ENCODE measurements at regions not wholly inside any gene's neighbourhood (a gene's known extent, or its start where the extent isn't known, plus 50 kb on each side); places are given as distances from the start of the nearest gene placed in this dataset.

DNA sequence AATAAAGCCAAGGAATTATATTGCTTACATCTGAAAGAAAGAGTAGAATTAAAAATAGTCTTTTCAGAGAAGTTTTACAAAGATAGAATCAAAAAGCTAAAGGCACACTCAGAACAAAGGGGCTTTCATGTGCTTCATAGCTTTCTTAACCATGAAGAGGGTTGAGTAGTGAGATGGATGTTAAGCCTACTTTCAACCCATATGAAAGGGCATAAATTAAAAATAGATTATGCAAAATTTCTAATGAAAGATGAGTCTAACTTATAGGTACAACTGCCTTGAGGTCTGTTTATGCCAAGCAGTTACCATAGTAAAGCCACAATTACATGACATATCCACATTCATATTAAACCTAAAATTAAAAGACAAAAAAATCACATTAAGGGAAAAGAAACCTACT lies 223.3 kb upstream of the ARHGEF26 start (continued):
- no peak for TF ChIP-seq ZFP41 (tag by site-specific recombination; IDR thresholded peaks at IDR 0.05; ENCODE audit: borderline replicate concordance)

DNA sequence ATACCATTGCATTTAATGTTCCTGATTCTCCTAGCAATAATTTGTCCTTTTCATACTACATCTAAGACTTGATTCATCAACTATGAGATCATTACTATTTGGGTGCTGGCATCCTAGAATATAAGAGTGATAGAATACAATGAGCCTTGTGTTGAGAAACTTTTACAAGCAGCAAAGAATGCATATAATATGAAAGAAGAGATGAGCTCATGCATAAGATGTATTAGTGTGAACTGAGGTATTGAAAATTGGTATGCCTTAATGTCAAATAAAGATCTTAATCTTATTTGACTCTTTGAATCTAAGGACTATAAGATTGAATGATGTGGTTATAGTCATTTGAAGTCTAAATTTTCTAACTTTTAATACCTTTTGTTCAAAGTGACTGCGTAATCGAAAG lies 220.0 kb upstream of the ARHGEF26 start:
- TF ChIP-seq HOXD13 (CRISPR knock-in tag; IDR thresholded peaks at IDR 0.05; ENCODE audit: borderline replicate concordance) (peak; percentile 85; the same call in 1 of the 2 replicates), ZNF837 (tag by site-specific recombination; IDR thresholded peaks at IDR 0.05) (no peak), ATF2 (tag by site-specific recombination; IDR thresholded peaks at IDR 0.05; ENCODE audit: low read depth) (0 out of 2 replicates have a peak, but pooled peaks have one; percentile 5), ZBTB49 (tag by site-specific recombination; IDR thresholded peaks at IDR 0.05; ENCODE audit: low read depth) (no peak)
- TF ChIP-seq, protein P1, sequence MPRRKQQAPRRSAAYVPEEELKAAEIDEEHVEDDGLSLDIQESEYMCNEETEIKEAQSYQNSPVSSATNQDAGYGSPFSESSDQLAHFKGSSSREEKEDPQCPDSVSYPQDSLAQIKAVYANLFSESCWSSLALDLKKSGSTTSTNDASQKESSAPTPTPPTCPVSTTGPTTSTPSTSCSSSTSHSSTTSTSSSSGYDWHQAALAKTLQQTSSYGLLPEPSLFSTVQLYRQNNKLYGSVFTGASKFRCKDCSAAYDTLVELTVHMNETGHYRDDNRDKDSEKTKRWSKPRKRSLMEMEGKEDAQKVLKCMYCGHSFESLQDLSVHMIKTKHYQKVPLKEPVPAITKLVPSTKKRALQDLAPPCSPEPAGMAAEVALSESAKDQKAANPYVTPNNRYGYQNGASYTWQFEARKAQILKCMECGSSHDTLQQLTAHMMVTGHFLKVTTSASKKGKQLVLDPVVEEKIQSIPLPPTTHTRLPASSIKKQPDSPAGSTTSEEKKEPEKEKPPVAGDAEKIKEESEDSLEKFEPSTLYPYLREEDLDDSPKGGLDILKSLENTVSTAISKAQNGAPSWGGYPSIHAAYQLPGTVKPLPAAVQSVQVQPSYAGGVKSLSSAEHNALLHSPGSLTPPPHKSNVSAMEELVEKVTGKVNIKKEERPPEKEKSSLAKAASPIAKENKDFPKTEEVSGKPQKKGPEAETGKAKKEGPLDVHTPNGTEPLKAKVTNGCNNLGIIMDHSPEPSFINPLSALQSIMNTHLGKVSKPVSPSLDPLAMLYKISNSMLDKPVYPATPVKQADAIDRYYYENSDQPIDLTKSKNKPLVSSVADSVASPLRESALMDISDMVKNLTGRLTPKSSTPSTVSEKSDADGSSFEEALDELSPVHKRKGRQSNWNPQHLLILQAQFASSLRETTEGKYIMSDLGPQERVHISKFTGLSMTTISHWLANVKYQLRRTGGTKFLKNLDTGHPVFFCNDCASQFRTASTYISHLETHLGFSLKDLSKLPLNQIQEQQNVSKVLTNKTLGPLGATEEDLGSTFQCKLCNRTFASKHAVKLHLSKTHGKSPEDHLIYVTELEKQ (tag by site-specific recombination; IDR thresholded peaks at IDR 0.05; ENCODE audit: borderline replicate concordance): no peak
- Histone ChIP-seq H3K36me3 (ENCODE audit: control insufficient read depth in 2 of 2, insufficient read depth in 1 of 2, low read length in 2 of 2) (no peaks in the 10 kb centered on the region), H3K4me1 (ENCODE audit: control insufficient read depth, insufficient read depth, low read length) (no peaks in the 10 kb centered on the region), H3K9me3 (ENCODE audit: control insufficient read depth, insufficient read depth, low read depth, low read length) (no peaks in the 10 kb centered on the region), H3K4me3 (ENCODE audit: low read depth, low read length) (no peak overlapping the region), H3K27ac (ENCODE audit: extremely low read depth, low read depth, low read length) (no peak overlapping the region)
- POLR2A ChIA-PET: no interaction called here
- CTCF ChIA-PET: interaction anchor here (0.6 kb wide), 1 partner anchor 1523 kb away, joined by 3 read pairs; no protein-coding TSS in a partner anchor

DNA sequence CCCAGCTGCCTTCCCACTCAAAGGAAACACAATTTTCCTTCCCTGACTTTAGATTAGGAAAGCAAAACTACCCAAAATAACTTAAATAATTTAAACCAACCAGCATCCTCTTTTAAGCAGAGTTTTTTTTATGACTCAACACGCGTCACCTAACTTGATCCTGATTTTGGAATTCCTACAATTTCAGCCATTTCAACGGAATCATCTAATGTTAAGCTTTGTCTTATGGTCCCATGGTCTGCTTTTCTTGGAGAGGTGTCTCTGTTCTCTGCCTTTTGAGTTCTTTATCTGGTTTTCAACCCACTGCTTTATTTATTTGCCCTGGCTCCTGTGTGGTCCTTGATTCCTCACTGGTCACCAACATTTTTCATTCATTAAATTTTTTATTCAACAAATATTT lies 219.2 kb upstream of the ARHGEF26 start:
- H3K9me3 ChIP-seq (ENCODE audit: control insufficient read depth, insufficient read depth, low read depth, low read length): no peaks in the 10 kb centered on the region
- no peak overlapping the region for H3K4me3 ChIP-seq (ENCODE audit: low read depth, low read length)
- no peaks in the 10 kb centered on the region for H3K36me3 ChIP-seq (ENCODE audit: control insufficient read depth in 2 of 2, insufficient read depth in 1 of 2, low read length in 2 of 2)
- no peak overlapping the region for H3K27ac ChIP-seq (ENCODE audit: extremely low read depth, low read depth, low read length)
- no peaks in the 10 kb centered on the region for H3K4me1 ChIP-seq (ENCODE audit: control insufficient read depth, insufficient read depth, low read length)
- POLR2A ChIA-PET: no interaction called here
- TF ChIP-seq ZNF626 (tag by site-specific recombination; IDR thresholded peaks at IDR 0.05): no peak
- TF ChIP-seq ZNF350 (tag by site-specific recombination; IDR thresholded peaks at IDR 0.05): peak; percentile 58; the same call in 1 of the 2 replicates
- CTCF ChIA-PET: no interaction called here

GRCh38 chr3:153903430-153903829 lies 217.8 kb upstream of the ARHGEF26 start:
- no peak for TF ChIP-seq GLI2 (tag by site-specific recombination; IDR thresholded peaks at IDR 0.05; ENCODE audit: borderline replicate concordance, low read depth)
- no peak for TF ChIP-seq ZNF23 (tag by site-specific recombination; IDR thresholded peaks at IDR 0.05; ENCODE audit: borderline replicate concordance)
- TF ChIP-seq KLF8 (tag by site-specific recombination; IDR thresholded peaks at IDR 0.05): no peak
- no peak for TF ChIP-seq KLF1 (tag by site-specific recombination; IDR thresholded peaks at IDR 0.05)
- H3K4me1 ChIP-seq (ENCODE audit: control insufficient read depth, insufficient read depth, low read length): no peaks in the 10 kb centered on the region
- CTCF ChIA-PET: interaction anchor here (0.6 kb wide), 1 partner anchor 10 kb away, joined by 4 read pairs; no protein-coding TSS in a partner anchor

More at GRCh38 chr3:153903430-153903829, 217.8 kb upstream of the ARHGEF26 start:
- H3K27ac ChIP-seq (ENCODE audit: extremely low read depth, low read depth, low read length): no peak overlapping the region
- no peaks in the 10 kb centered on the region for H3K36me3 ChIP-seq (ENCODE audit: control insufficient read depth in 2 of 2, insufficient read depth in 1 of 2, low read length in 2 of 2)
- POLR2A ChIA-PET: no interaction called here
- H3K9me3 ChIP-seq (ENCODE audit: control insufficient read depth, insufficient read depth, low read depth, low read length): no peaks in the 10 kb centered on the region
- no peak overlapping the region for H3K4me3 ChIP-seq (ENCODE audit: low read depth, low read length)

All from HEK293 (cell line).